ENCODE measurements at regions not wholly inside any gene's neighbourhood (a gene's known extent, or its start where the extent isn't known, plus 50 kb on each side); places are given as distances from the start of the nearest gene placed in this dataset.

DNA sequence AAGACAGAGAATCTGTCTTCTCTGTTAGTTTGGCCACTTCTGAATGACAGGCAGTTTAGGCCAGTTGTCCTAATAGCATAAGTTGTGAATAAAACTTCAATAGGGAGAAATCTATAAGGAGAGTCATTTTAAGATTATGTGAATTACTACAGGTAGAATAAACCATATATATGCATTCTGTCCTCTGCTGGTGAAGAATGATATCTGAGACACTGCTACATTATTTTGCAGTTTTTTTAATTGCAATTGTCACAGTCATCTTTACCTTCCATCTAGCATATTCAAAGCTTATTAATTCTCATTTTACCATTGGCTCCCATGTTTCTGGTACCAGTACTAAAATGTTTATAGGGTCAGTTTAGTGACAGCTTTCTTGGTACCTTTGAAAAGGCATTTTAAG lies 519.6 kb upstream of the DEPDC1 start:
- Histone ChIP-seq H3K9me3 (ENCODE audit: control insufficient read depth, insufficient read depth, low read length) (no peaks in the 10 kb centered on the region), H3K9ac (ENCODE audit: low read depth, low read length) (no peak overlapping the region), H3K36me3 (ENCODE audit: insufficient read depth, low read length) (no peaks in the 10 kb centered on the region), H3K4me1 (ENCODE audit: insufficient read depth, low read length) (no peaks in the 10 kb centered on the region)

DNA sequence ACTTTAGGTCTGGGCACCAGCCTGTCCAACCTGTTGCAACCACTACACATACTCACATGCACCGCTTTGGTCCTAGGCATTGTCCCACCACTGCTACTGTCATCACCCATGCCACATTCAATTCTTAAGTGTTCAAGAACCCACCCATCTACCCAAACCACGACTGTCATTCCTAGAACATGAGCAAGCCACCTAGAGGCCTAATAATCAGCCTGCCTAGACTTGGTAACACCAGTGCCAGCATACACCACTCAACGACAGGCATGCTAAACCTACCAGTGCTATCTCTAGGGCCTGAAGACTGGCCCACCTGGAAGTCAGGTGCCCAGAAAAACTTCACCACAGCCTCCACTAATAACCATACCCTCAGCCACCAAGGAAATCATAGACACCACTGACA lies 532.8 kb upstream of the DEPDC1 start:
- Histone ChIP-seq H3K36me3 (ENCODE audit: insufficient read depth, low read length) (no peaks in the 10 kb centered on the region), H3K9ac (ENCODE audit: low read depth, low read length) (no peak overlapping the region), H3K4me1 (ENCODE audit: insufficient read depth, low read length) (no peaks in the 10 kb centered on the region), H3K9me3 (ENCODE audit: control insufficient read depth, insufficient read depth, low read length) (no peaks in the 10 kb centered on the region)

DNA sequence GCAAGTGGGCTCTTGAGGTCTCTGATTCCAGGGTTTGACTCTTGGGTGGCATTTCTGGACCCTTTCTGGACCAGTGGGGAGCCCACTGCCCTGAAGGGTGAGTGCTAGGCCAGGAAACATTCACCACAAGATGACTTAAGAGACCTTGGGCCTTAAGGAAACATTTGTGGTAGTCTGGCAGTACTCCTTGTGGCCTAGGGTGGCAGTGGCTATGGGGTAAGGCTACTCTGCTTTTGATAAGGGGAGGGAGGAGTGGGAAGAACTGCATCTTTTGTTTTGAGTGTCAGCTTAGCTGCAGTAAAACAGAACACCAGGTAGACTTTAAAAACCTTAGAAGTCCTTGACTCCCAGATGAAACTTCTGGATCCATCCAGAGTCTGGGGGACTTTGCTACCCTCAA lies 529.3 kb upstream of the LRRC7 start:
- no peak overlapping the region for H3K9ac ChIP-seq (ENCODE audit: low read depth, low read length)
- no peaks in the 10 kb centered on the region for H3K9me3 ChIP-seq (ENCODE audit: control insufficient read depth, insufficient read depth, low read length)
- H3K36me3 ChIP-seq (ENCODE audit: insufficient read depth, low read length) = no peaks in the 10 kb centered on the region
- H3K4me1 ChIP-seq (ENCODE audit: insufficient read depth, low read length) = no peaks in the 10 kb centered on the region

DNA sequence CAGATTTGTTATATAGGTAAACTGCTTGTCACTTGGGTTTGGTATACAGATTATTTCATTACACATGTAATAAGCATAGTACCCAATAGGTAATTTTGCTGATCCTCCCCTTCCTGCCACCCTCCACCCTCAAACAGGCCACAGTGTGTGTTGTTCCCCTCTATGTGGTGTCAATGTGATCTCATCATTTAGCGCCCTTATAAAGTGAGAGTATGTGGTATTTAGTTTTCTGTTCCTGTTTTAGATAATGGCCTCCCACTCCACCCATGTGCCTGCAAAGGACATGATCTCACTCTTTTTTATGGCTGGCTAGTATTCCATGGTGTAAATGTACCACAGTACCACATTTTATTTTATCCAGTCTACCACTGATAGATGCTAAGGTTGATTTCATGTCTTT lies 522.1 kb upstream of the LRRC7 start:
- Histone ChIP-seq H3K4me1 (ENCODE audit: insufficient read depth, low read length) (no peaks in the 10 kb centered on the region), H3K36me3 (ENCODE audit: insufficient read depth, low read length) (no peaks in the 10 kb centered on the region), H3K9me3 (ENCODE audit: control insufficient read depth, insufficient read depth, low read length) (no peaks in the 10 kb centered on the region), H3K9ac (ENCODE audit: low read depth, low read length) (no peak overlapping the region)

DNA sequence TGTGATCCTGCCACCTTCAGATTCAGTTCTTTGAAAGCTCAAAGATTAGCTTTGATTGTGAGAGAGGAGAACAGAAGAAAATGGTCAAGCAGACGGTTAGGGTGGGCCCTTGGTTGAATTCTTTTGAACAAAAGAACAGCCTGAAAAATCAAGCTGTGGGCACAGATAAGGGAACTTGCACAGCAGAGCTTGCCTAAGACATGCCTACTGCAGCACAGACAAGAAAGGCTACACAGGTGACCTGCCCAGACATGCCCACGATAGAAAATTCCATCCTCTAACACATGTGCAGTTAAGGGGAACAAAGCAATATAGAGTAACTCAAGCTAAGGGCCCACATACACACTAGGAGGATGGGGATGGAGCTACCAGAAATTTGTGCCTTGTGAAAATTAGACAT lies 512.5 kb upstream of the LRRC7 start:
- Histone ChIP-seq H3K9ac (ENCODE audit: low read depth, low read length) (no peak overlapping the region), H3K4me1 (ENCODE audit: insufficient read depth, low read length) (no peaks in the 10 kb centered on the region), H3K9me3 (ENCODE audit: control insufficient read depth, insufficient read depth, low read length) (no peaks in the 10 kb centered on the region), H3K36me3 (ENCODE audit: insufficient read depth, low read length) (no peaks in the 10 kb centered on the region)

DNA sequence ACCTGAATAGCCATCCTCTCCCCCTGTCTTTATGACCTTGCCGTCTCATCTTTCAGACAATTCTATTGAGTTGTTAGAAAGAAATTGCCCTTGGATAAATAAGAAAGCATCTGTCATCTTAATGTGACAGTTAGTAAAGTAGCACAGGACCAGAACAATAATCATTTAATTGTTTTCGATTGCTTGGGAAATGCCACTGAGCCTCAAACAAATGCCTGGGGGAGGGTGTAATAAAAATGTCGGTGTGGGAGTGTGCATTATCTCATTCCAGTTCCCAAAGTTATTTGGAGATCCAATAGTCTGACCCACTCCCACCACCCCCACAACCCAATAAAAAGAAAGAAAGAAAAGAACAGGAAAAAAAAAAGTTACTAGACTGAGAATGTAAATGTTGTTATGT lies 509.3 kb upstream of the LRRC7 start:
- Histone ChIP-seq H3K36me3 (ENCODE audit: insufficient read depth, low read length) (no peaks in the 10 kb centered on the region), H3K9ac (ENCODE audit: low read depth, low read length) (no peak overlapping the region), H3K9me3 (ENCODE audit: control insufficient read depth, insufficient read depth, low read length) (no peaks in the 10 kb centered on the region), H3K4me1 (ENCODE audit: insufficient read depth, low read length) (no peaks in the 10 kb centered on the region)

DNA sequence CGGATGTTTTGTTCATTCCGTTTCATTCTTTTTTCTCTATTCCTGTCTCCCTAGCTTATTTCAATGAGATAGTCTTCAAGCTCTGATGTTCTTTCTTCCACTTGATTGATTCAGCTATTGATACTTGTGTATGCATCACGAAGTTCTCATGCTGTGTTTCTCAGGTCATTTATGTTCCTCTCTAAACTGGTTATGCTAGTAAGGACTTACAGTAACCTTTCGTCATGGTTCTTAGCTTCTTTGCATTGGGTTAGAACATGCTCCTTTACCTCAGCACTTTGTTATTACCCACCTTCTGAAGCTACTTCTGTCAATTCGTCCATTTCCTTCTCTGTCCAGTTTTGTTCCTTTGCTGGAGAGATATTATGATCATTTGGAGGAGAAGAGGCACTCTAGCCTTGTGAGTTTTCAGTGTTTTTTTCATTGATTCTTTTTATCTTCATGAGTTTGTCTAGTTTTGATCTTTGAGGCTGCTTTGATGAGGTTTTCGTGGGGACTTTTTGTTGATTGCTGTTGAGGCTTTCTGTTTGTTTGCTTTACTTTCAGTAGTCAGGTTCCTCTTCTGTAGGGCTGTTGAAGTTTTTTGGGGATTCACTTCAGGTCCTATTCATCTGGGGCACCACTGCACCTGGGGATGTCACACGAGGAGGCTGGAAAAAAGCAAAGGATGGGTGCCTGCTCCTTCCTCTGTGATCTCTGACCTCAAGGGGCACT lies 496.9 kb upstream of the LRRC7 start:
- no peaks in the 10 kb centered on the region; the same call in 1 of the 2 replicates for H3K4me1 ChIP-seq (ENCODE audit: insufficient read depth, low read length)
- H3K9ac ChIP-seq (ENCODE audit: low read depth, low read length) = no peak overlapping the region
- no peaks in the 10 kb centered on the region for H3K36me3 ChIP-seq (ENCODE audit: insufficient read depth, low read length)
- no peaks in the 10 kb centered on the region; the same call in 1 of the 2 replicates for H3K9me3 ChIP-seq (ENCODE audit: control insufficient read depth, insufficient read depth, low read length)

DNA sequence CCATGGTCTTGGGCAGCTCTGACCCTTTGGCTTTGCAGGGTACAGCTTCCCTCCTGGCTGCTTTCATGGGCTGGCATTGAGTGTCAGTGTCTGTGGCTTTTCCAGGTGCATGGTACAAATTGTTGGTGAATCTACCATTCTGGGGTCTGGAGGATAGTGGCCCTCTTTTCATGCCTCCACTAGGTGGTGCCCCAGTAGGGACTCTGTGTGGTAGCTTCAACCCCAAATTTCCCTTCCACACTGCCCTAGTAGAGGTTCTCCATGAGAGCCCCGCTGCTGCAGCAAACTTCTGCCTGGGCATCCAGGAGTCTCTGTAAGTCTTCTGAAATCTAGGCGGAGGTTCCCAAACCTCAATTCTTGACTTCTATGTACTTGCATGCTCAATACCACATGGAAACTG lies 494.5 kb upstream of the LRRC7 start:
- Histone ChIP-seq H3K9ac (ENCODE audit: low read depth, low read length) (no peak overlapping the region), H3K4me1 (ENCODE audit: insufficient read depth, low read length) (peaks cover 6% of the 10 kb centered on the region; the same call in 1 of the 2 replicates), H3K36me3 (ENCODE audit: insufficient read depth, low read length) (no peaks in the 10 kb centered on the region), H3K9me3 (ENCODE audit: control insufficient read depth, insufficient read depth, low read length) (no peaks in the 10 kb centered on the region; the same call in 1 of the 2 replicates)

DNA sequence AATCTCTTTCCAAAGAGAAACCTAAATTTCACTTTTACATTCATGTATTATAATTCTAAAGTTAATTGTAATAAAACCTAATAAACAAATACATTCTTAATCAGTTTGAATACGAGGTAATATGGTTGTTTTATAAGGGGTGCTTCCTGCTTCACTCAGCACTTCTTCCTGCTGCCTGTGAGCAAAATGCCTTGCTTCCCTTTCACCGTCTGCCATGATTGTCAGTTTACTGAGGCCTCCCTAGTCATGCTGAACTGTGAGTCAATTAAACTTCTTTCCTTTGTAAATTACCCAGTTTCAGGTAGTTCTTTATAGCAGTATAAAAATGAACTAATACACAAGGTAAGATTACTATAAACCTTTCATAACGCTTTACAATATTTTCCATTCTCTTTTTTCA lies 491.1 kb upstream of the LRRC7 start:
- H3K9me3 ChIP-seq (ENCODE audit: control insufficient read depth, insufficient read depth, low read length) = no peaks in the 10 kb centered on the region; the same call in 1 of the 2 replicates
- no peak overlapping the region for H3K9ac ChIP-seq (ENCODE audit: low read depth, low read length)
- H3K4me1 ChIP-seq (ENCODE audit: insufficient read depth, low read length) = peaks cover 15% of the 10 kb centered on the region
- H3K36me3 ChIP-seq (ENCODE audit: insufficient read depth, low read length) = no peaks in the 10 kb centered on the region

DNA sequence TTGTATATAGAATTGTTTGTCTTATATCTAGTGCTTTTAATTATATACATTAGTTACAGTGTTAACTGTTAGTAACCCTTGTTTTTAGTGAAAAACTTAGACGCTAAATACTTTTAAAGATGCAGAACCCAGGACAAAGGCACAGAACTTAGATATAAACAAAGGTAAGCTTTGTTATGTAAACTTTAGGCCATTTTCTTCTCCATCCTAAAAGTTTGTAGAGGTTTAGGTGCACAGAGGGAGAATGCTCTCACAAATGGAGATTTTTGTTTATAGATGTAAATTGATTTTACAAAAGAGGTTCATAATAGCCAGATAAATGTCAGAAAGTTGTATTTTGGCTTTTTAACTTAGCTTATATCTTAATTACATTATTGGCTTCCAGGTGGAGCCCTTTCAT lies 490.5 kb upstream of the LRRC7 start:
- no peak overlapping the region for H3K9ac ChIP-seq (ENCODE audit: low read depth, low read length)
- no peaks in the 10 kb centered on the region for H3K36me3 ChIP-seq (ENCODE audit: insufficient read depth, low read length)
- H3K4me1 ChIP-seq (ENCODE audit: insufficient read depth, low read length) = peaks cover 21% of the 10 kb centered on the region
- H3K9me3 ChIP-seq (ENCODE audit: control insufficient read depth, insufficient read depth, low read length) = no peaks in the 10 kb centered on the region; the same call in 1 of the 2 replicates

DNA sequence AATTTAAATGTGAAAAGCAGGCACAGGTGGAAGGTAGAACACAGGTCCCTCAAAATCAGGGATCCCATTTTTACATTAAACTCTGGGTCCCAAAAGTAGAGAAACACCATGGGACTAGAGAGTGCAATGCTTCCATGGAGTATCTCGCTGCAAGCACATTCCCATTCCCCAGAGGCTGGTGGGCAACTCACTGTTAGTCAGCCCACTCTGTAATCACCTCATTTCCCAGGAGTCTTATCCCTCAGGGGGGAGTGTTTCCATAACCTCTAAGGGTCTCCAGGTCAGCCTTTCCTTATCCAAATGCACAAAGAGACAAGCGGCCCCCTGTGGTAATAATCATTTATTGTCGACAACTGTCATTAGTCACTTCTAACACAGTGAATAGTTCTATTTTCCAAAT lies 490.1 kb upstream of the LRRC7 start:
- Histone ChIP-seq H3K4me1 (ENCODE audit: insufficient read depth, low read length) (peaks cover 25% of the 10 kb centered on the region), H3K9ac (ENCODE audit: low read depth, low read length) (no peak overlapping the region), H3K36me3 (ENCODE audit: insufficient read depth, low read length) (no peaks in the 10 kb centered on the region), H3K9me3 (ENCODE audit: control insufficient read depth, insufficient read depth, low read length) (no peaks in the 10 kb centered on the region)

DNA sequence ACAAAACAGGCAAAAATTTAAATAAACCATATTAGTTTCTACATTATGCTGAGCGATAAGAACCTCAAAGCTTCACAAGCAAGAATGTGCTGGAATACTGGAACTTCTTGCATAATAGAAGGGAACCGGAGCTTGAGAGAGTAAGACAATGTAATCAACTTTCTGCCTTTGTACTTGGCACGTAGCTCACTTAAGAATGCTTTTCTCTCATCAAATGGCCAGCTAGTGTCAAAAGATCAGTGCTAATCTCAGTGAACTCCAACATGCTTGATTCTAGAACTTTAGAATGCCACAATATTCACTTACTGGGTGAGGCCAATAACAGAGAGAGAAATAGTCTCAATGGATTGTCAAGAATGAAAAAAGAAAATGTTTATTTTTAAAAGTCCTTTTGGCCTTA lies 486.1 kb upstream of the LRRC7 start:
- no peak overlapping the region for H3K9ac ChIP-seq (ENCODE audit: low read depth, low read length)
- no peaks in the 10 kb centered on the region for H3K36me3 ChIP-seq (ENCODE audit: insufficient read depth, low read length)
- no peaks in the 10 kb centered on the region for H3K9me3 ChIP-seq (ENCODE audit: control insufficient read depth, insufficient read depth, low read length)
- H3K4me1 ChIP-seq (ENCODE audit: insufficient read depth, low read length) = peaks cover 29% of the 10 kb centered on the region

DNA sequence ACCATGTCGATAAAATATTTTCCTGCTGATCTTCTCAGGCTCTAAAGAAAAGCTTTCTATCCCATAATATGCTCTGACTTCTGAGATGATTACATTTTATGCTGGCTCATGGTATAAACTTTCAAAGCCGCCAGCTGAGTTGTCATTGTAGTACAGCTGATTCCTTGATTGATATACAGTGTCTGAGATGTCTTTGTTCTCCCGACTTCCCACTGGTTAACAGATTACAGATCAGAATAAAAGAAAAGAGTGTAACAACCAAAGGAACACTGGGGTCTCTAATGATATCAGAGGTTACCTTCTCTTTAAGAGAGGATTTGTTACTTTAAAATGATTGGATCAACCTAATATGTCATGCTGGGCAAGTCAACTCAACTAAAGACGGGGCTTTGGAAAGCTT lies 485.4 kb upstream of the LRRC7 start:
- H3K4me1 ChIP-seq (ENCODE audit: insufficient read depth, low read length) = peaks cover 33% of the 10 kb centered on the region
- H3K9ac ChIP-seq (ENCODE audit: low read depth, low read length) = no peak overlapping the region
- H3K36me3 ChIP-seq (ENCODE audit: insufficient read depth, low read length) = no peaks in the 10 kb centered on the region
- H3K9me3 ChIP-seq (ENCODE audit: control insufficient read depth, insufficient read depth, low read length) = no peaks in the 10 kb centered on the region

DNA sequence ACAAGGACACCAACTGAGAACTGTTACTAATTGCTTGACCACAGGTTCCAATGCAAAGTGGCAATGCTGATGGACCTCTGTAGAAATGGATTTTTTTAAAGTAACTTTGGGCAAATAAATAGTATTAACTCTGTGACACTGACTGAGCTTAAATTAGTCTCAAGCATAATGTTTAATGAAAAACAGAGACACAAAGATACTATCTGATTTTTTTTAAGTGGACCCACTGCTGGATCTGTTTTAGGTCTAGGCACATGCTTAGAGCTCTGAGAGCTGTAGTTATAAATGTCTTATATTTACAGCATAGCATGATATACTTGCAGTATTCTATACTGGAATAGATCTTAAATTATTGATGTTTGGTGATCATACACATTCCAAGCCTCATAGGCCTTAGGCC lies 481.6 kb upstream of the LRRC7 start:
- Histone ChIP-seq H3K4me1 (ENCODE audit: insufficient read depth, low read length) (peaks cover 28% of the 10 kb centered on the region), H3K9ac (ENCODE audit: low read depth, low read length) (no peak overlapping the region), H3K9me3 (ENCODE audit: control insufficient read depth, insufficient read depth, low read length) (no peaks in the 10 kb centered on the region), H3K36me3 (ENCODE audit: insufficient read depth, low read length) (no peaks in the 10 kb centered on the region)

DNA sequence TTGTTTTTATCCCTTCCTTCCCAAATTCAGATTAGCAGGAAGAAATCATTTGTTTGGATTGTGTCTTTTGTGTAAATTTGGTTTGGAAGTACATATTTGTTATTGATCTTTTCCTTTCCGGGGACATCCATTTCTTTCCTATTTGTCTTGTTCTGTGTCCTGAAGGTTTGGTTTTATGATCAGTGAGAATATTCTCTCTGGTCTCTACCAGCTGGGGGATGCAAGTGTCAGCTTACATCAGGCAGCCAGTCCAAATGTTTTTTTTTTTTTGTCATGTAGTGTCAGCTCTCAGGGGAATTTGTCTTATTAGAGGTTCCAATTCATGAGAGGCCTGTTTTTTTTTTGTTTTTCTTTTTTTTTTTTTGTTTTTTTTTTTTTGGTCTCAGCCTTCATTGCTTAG lies 479.2 kb upstream of the LRRC7 start:
- Histone ChIP-seq H3K36me3 (ENCODE audit: insufficient read depth, low read length) (no peaks in the 10 kb centered on the region), H3K4me1 (ENCODE audit: insufficient read depth, low read length) (peaks cover 14% of the 10 kb centered on the region; the same call in 1 of the 2 replicates), H3K9ac (ENCODE audit: low read depth, low read length) (no peak overlapping the region), H3K9me3 (ENCODE audit: control insufficient read depth, insufficient read depth, low read length) (no peaks in the 10 kb centered on the region)

All from ES-I3 (cell line).